Endothelial cell of umbilical vein (primary cell): ENCODE measurements at regions not wholly inside any gene's neighbourhood (a gene's known extent, or its start where the extent isn't known, plus 50 kb on each side); places are given as distances from the start of the nearest gene placed in this dataset.

Source experiments
- BruUV-seq: library from RNA; stranded (reverse); fragments of 400-500 nt; replicated peaks from 2 replicates; lab custom pipeline; 2021; lab: Mats Ljungman, UMichigan
- CTCF ChIA-PET: fragments of 300-600, 350-600 bp; sonication (Branson Sonifier 250); formaldehyde crosslinking; loops from one replicate; lab custom pipeline; 2021; ENCODE audit warnings: antibody characterized with exemption, inconsistent platforms; lab: Charles Lee
- POLR2A ChIA-PET: fragments of 300-600, 350-600 bp; sonication (Branson Sonifier 250); formaldehyde crosslinking; loops from one replicate; lab custom pipeline; 2021; ENCODE audit warnings: antibody characterized with exemption, inconsistent platforms; lab: Charles Lee
- DNase-seq: peaks from one replicate; pipeline ENCODE4 v3.0.0-alpha.2; 2011; ENCODE audit warnings: low read depth, low spot score
- FAIRE-seq: peaks from 2 replicates; lab custom pipeline; 2011; peaks lifted over from hg19 to GRCh38; lab: Jason Lieb, UNC
- H2AFZ ChIP-seq: 2 replicates; pipeline ENCODE4 v1.6.0; 2012; ENCODE audit warnings: low read depth, low read length, control low read depth, inconsistent platforms
- H3K27ac ChIP-seq: 2 replicates; pipeline ENCODE4 v1.5.1; 2011; ENCODE audit warnings: low read depth, mild to moderate bottlenecking, control low read depth, low read length, moderate library complexity; ENCODE audit not compliant: insufficient read depth
- H3K27me3 ChIP-seq, 2 experiments: 2 replicates each; pipeline versions ENCODE4 v1.6.0 to v1.6.1; 2011; ENCODE audit warnings: low read length in 2 of 2, mixed read lengths in 1 of 2; ENCODE audit not compliant: control insufficient read depth in 2 of 2, insufficient read depth in 2 of 2
- H3K36me3 ChIP-seq, 2 experiments: 2 replicates in 1 of 2; 3 replicates in 1 of 2; pipeline ENCODE4 v1.5.1; 2011; ENCODE audit warnings: low read length in 2 of 2, mild to moderate bottlenecking in 1 of 2, moderate library complexity in 1 of 2; ENCODE audit not compliant: control insufficient read depth in 2 of 2, insufficient read depth in 2 of 2; ENCODE audit errors: extremely low read depth in 1 of 2
- H3K4me1 ChIP-seq: 3 replicates; pipeline ENCODE4 v1.5.1; 2011; ENCODE audit warnings: mild to moderate bottlenecking, low read length; ENCODE audit not compliant: control insufficient read depth, insufficient read depth; ENCODE audit errors: extremely low read depth
- H3K4me2 ChIP-seq: 2 replicates; pipeline ENCODE4 v1.6.1; 2011; ENCODE audit warnings: low read length, control low read depth, mixed read lengths; ENCODE audit not compliant: insufficient read depth
- H3K4me3 ChIP-seq, 3 experiments: fragments of 200-600 bp in 1 of 3; sonication (generic), shearing (Covaris generic) in 1 of 3; replicated peaks in 1 of 3; 2 replicates each; pipeline ENCODE4 v1.5.1; 2011 to 2016; ENCODE audit warnings: control low read depth in 3 of 3, low read length in 3 of 3, mild to moderate bottlenecking in 2 of 3, inconsistent platforms in 1 of 3, low read depth in 1 of 3, moderate library complexity in 1 of 3; ENCODE audit not compliant: insufficient read depth in 1 of 3
- H3K79me2 ChIP-seq: 2 replicates; pipeline ENCODE4 v1.6.0; 2012; ENCODE audit warnings: low read length, inconsistent platforms; ENCODE audit not compliant: control insufficient read depth, insufficient read depth
- H3K9ac ChIP-seq: replicated peaks from 2 replicates; pipeline ENCODE3; 2011; ENCODE audit warnings: low read length, control low read depth; ENCODE audit not compliant: insufficient read depth; ENCODE audit errors: extremely low read depth
- H3K9me1 ChIP-seq: replicated peaks from 3 replicates; pipeline ENCODE4 v1.6.0; 2011; ENCODE audit warnings: mild to moderate bottlenecking, low read length; ENCODE audit not compliant: control insufficient read depth, insufficient read depth; ENCODE audit errors: extremely low read depth
- H3K9me3 ChIP-seq: replicated peaks from 2 replicates; pipeline ENCODE4 v1.5.1; 2012; ENCODE audit warnings: low read length, inconsistent platforms; ENCODE audit not compliant: control insufficient read depth, insufficient read depth
- H4K20me1 ChIP-seq: replicated peaks from 2 replicates; pipeline ENCODE3; 2011; ENCODE audit warnings: mild to moderate bottlenecking, low read length; ENCODE audit not compliant: control insufficient read depth, insufficient read depth; ENCODE audit errors: extremely low read depth
- GATA2 ChIP-seq: IDR thresholded peaks from 2 replicates; pipeline ENCODE4 v1.7.0; 2011; ENCODE audit warnings: low read depth, mild to moderate bottlenecking, moderate library complexity, mixed read lengths, low read length; ENCODE audit not compliant: insufficient read length, insufficient read depth
- MYC ChIP-seq: IDR thresholded peaks from one replicate; pipeline ENCODE4 v1.6.1; 2011; ENCODE audit warnings: mild to moderate bottlenecking, low read depth, low read length
- POLR2A ChIP-seq: IDR thresholded peaks from 2 replicates; pipeline ENCODE4 v1.6.1; 2012; ENCODE audit warnings: low read depth, mild to moderate bottlenecking, control low read depth, low read length
- dilution Hi-C: fragments of 300-500 bp; cut with MboI; formaldehyde crosslinking; loops from one replicate; pipeline ENCODE4 v1.15.0; 2019; ENCODE audit warnings: low sequenced_read_pairs; ENCODE audit not compliant: extremely low pct_ligation_motif_present
- intact Hi-C: fragments of 100-400 bp; cut with micrococcal nuclease; formaldehyde crosslinking; loops from one replicate; pipeline ENCODE4 v1.10.0; 2022

GRCh38 chr10:64586934-64587503 is 1065.8 kb downstream of the REEP3 start:
- POLR2A ChIA-PET = no interaction called here
- intact Hi-C loops = no loop called here
- H3K27ac ChIP-seq = no peak overlapping the region
- dilution Hi-C loops = no loop called here
- H4K20me1 ChIP-seq = no peaks in the 10 kb centered on the region
- no peaks in the 10 kb centered on the region for H3K36me3 ChIP-seq
- no peaks in the 10 kb centered on the region for H3K79me2 ChIP-seq
- no peaks in the 10 kb centered on the region for H3K9me1 ChIP-seq
- H3K4me2 ChIP-seq = no peak overlapping the region
- CTCF ChIA-PET = no interaction called here
- no peak for FAIRE-seq
- no peaks in the 10 kb centered on the region for H3K9me3 ChIP-seq
- H3K4me3 ChIP-seq = no peak overlapping the region
- H3K4me1 ChIP-seq = no peaks in the 10 kb centered on the region
- H3K9ac ChIP-seq = no peak overlapping the region
- BruUV-seq = no TSS peak
- H3K27me3 ChIP-seq = no peaks in the 10 kb centered on the region
- no peak overlapping the region for H2AFZ ChIP-seq
- no peak for DNase-seq
- no peak for TF ChIP-seq MYC

GRCh38 chr10:64594072-64594471 is 1072.9 kb downstream of the REEP3 start:
- no peaks in the 10 kb centered on the region for H4K20me1 ChIP-seq
- CTCF ChIA-PET = no interaction called here
- H3K4me1 ChIP-seq = no peaks in the 10 kb centered on the region
- TF ChIP-seq GATA2 (no peak), MYC (no peak), POLR2A (no peak)
- H3K9ac ChIP-seq = no peak overlapping the region
- no peak overlapping the region for H3K27ac ChIP-seq
- H3K4me2 ChIP-seq = no peak overlapping the region
- no peaks in the 10 kb centered on the region for H3K9me1 ChIP-seq
- dilution Hi-C loops = no loop called here
- H2AFZ ChIP-seq = no peak overlapping the region
- no peaks in the 10 kb centered on the region for H3K79me2 ChIP-seq
- POLR2A ChIA-PET = no interaction called here
- intact Hi-C loops = no loop called here
- no peaks in the 10 kb centered on the region for H3K27me3 ChIP-seq
- H3K4me3 ChIP-seq = no peak overlapping the region
- no peak for DNase-seq
- no peak for FAIRE-seq
- H3K9me3 ChIP-seq = no peaks in the 10 kb centered on the region
- no TSS peak for BruUV-seq
- no peaks in the 10 kb centered on the region for H3K36me3 ChIP-seq
